HepG2 (cell line): ENCODE measurements at regions not wholly inside any gene's neighbourhood (a gene's known extent, or its start where the extent isn't known, plus 50 kb on each side); places are given as distances from the start of the nearest gene placed in this dataset.

Experiments
- ATAC-seq: fragments of 200-7000 bp; cut with Tn5 transposase; 3 replicates; pipeline ENCODE4 v1.9.1; 2020; ENCODE audit warnings: mild to moderate bottlenecking, moderate library complexity
- BruUV-seq: library from RNA; stranded (reverse); fragments of 400-500 nt; replicated peaks from 2 replicates; lab custom pipeline; 2021; lab: Mats Ljungman, UMichigan
- CTCF ChIA-PET: fragments of 300-600 bp; formaldehyde crosslinking; extraction: SDS; loops from one replicate; lab custom pipeline; 2021; ENCODE audit warnings: low total read pairs, inconsistent platforms, low intra/inter-chr PET ratio; lab: Yijun Ruan, JAX
- POLR2A ChIA-PET: fragments of 350-600 bp; sonication (Branson Sonifier 250); formaldehyde crosslinking; loops from one replicate; lab custom pipeline; 2020; ENCODE audit warnings: antibody characterized with exemption, inconsistent platforms; lab: Yijun Ruan, JAX
- DNase-seq: peaks from one replicate; pipeline ENCODE4 v3.0.0-alpha.2; 2015; ENCODE audit warnings: low spot score
- FAIRE-seq: peaks from 3 replicates; lab custom pipeline; 2011; peaks lifted over from hg19 to GRCh38; lab: Jason Lieb, UNC
- H2AFZ ChIP-seq: one replicate; pipeline ENCODE4 v1.6.1; 2011; ENCODE audit warnings: low read length, inconsistent platforms
- H3K27ac ChIP-seq: fragments of 300-600 bp; 3 replicates; pipeline ENCODE4 v1.8.0; 2011; ENCODE audit warnings: mixed run types, mild to moderate bottlenecking, mixed read lengths, low read length, inconsistent platforms; ENCODE audit not compliant: insufficient read depth; ENCODE audit errors: extremely low read length
- H3K27me3 ChIP-seq, 2 experiments: fragments of 200-600 bp in 1 of 2; 2 replicates in 1 of 2; 3 replicates in 1 of 2; pipeline versions ENCODE4 v1.6.0 to v1.8.0; 2011; ENCODE audit warnings: low read length in 2 of 2, mild to moderate bottlenecking in 2 of 2, moderate library complexity in 2 of 2, inconsistent platforms in 1 of 2; ENCODE audit not compliant: insufficient read depth in 2 of 2, control insufficient read depth in 1 of 2
- H3K36me3 ChIP-seq, 2 experiments: fragments of 200-600 bp in 1 of 2; replicated peaks in 1 of 2; 2 replicates in 1 of 2; 3 replicates in 1 of 2; pipeline versions ENCODE4 v1.5.1 to v1.8.0; 2011; ENCODE audit warnings: low read length in 2 of 2, inconsistent platforms in 1 of 2; ENCODE audit not compliant: insufficient read depth in 2 of 2, control insufficient read depth in 1 of 2
- H3K4me1 ChIP-seq: 2 replicates; pipeline ENCODE4 v1.5.1; 2012; ENCODE audit warnings: low read length, inconsistent platforms; ENCODE audit not compliant: insufficient read depth
- H3K4me2 ChIP-seq: 2 replicates; pipeline ENCODE4 v1.6.0; 2011; ENCODE audit warnings: low read depth, low read length, inconsistent platforms
- H3K4me3 ChIP-seq, 3 experiments: fragments of 200-600 bp in 1 of 3; sonication (generic), shearing (Covaris generic) in 1 of 3; replicated peaks in 1 of 3; 2 replicates each; pipeline ENCODE4 v1.5.1; 2011 to 2016; ENCODE audit warnings: low read length in 3 of 3, inconsistent platforms in 2 of 3, low read depth in 2 of 3, mild to moderate bottlenecking in 2 of 3, control low read depth in 1 of 3, mixed read lengths in 1 of 3; ENCODE audit not compliant: insufficient read depth in 1 of 3
- H3K79me2 ChIP-seq: one replicate; pipeline ENCODE4 v1.6.1; 2011; ENCODE audit warnings: low read length, inconsistent platforms; ENCODE audit not compliant: insufficient read depth
- H3K9ac ChIP-seq: 2 replicates; pipeline ENCODE4 v1.6.0; 2011; ENCODE audit warnings: mild to moderate bottlenecking, low read depth, low read length, inconsistent platforms; ENCODE audit not compliant: insufficient read depth
- H3K9me3 ChIP-seq: 2 replicates; pipeline ENCODE4 v1.5.1; 2012; ENCODE audit warnings: mild to moderate bottlenecking, low read length
- H4K20me1 ChIP-seq: 2 replicates; pipeline ENCODE4 v1.6.0; 2011; ENCODE audit warnings: inconsistent platforms, mild to moderate bottlenecking, low read length, moderate library complexity; ENCODE audit not compliant: insufficient read depth
- ARHGAP35 ChIP-seq: sonication (generic); formaldehyde crosslinking; IDR thresholded peaks from 2 replicates; pipeline ENCODE4 v1.9.0; 2022; ENCODE audit warnings: mild to moderate bottlenecking, inconsistent platforms, moderate library complexity, missing genetic modification reagents, borderline replicate concordance
- EED ChIP-seq: sonication (generic); formaldehyde crosslinking; IDR thresholded peaks from 2 replicates; pipeline ENCODE4 v1.5.0; 2020; ENCODE audit warnings: mild to moderate bottlenecking, missing genetic modification reagents
- ETV5 ChIP-seq: IDR thresholded peaks from 2 replicates; pipeline ENCODE4 v1.6.1; 2018; ENCODE audit warnings: missing biosample characterization, missing genetic modification reagents, inconsistent platforms, borderline replicate concordance
- GTF2F1 ChIP-seq: fragments of 150-350 bp; IDR thresholded peaks from 2 replicates; pipeline ENCODE4 v1.6.1; 2014; ENCODE audit warnings: low read length
- HOXA3 ChIP-seq: sonication (generic); formaldehyde crosslinking; IDR thresholded peaks from 2 replicates; pipeline ENCODE4 v1.5.0; 2020; ENCODE audit warnings: missing genetic modification reagents
- HOXA9 ChIP-seq: sonication (generic); formaldehyde crosslinking; IDR thresholded peaks from 2 replicates; pipeline ENCODE4 v1.8.1; 2022; ENCODE audit warnings: missing genetic modification reagents, mild to moderate bottlenecking, moderate library complexity, borderline replicate concordance
- JUN ChIP-seq: sonication (generic); formaldehyde crosslinking; IDR thresholded peaks from 2 replicates; pipeline ENCODE4 v1.4.0; 2020; ENCODE audit warnings: mild to moderate bottlenecking, missing genetic modification reagents
- JUNB ChIP-seq: sonication (generic); formaldehyde crosslinking; IDR thresholded peaks from 2 replicates; pipeline ENCODE4 v1.8.0; 2022; ENCODE audit warnings: missing genetic modification reagents, mild to moderate bottlenecking, borderline replicate concordance
- KDM6A ChIP-seq: IDR thresholded peaks from 2 replicates; pipeline ENCODE4 v1.6.1; 2016; ENCODE audit warnings: low read depth
- MBNL3 ChIP-seq: fragments of 250-450 bp; sonication (Bioruptor Pico); conservative IDR thresholded peaks from 2 replicates; pipeline ENCODE4 v1.8.0; 2022; ENCODE audit warnings: mild to moderate bottlenecking, inconsistent platforms
- SMC3 ChIP-seq: IDR thresholded peaks from 2 replicates; pipeline ENCODE4 v1.6.1; 2011; ENCODE audit warnings: low read length, improper control_type of control experiment
- SPEN ChIP-seq: sonication (generic); formaldehyde crosslinking; IDR thresholded peaks from 2 replicates; pipeline ENCODE4 v1.5.1; 2020; ENCODE audit warnings: low read depth, mild to moderate bottlenecking, missing genetic modification reagents
- SSRP1 ChIP-seq: IDR thresholded peaks from 2 replicates; pipeline ENCODE4 v1.6.1; 2016; ENCODE audit warnings: control low read depth
- TEAD3 ChIP-seq: optimal IDR thresholded peaks from 2 replicates; pipeline ENCODE3; 2016; ENCODE audit warnings: borderline replicate concordance
- ZNF136 ChIP-seq: sonication (generic); formaldehyde crosslinking; IDR thresholded peaks from 2 replicates; pipeline ENCODE4 v1.8.1; 2022; ENCODE audit warnings: low read depth, mild to moderate bottlenecking, moderate library complexity, missing genetic modification reagents
- ZSCAN12 ChIP-seq: sonication (generic); formaldehyde crosslinking; IDR thresholded peaks from 2 replicates; pipeline ENCODE4 v1.9.0; 2021; ENCODE audit warnings: mild to moderate bottlenecking, missing genetic modification reagents
- WGBS: methylation state at CpG from one replicate; pipeline ENCODE4 v1.1.6; 2017; ENCODE audit warnings: low lambda C conversion rate; 5-methylcytosine and 5-hydroxymethylcytosine counted together
- in situ Hi-C: cut with HindIII; loops from 2 replicates; pipeline ENCODE4 v1.10.0; 2017; ENCODE audit warnings: low pct_unique_long_range_greater_than_20kb; ENCODE audit not compliant: extremely low pct_ligation_motif_present
- intact Hi-C: fragments of 100-400 bp; cut with micrococcal nuclease; formaldehyde crosslinking; loops from one replicate; pipeline ENCODE4 v1.10.0; 2022; ENCODE audit not compliant: unreplicated experiment
- TF ChIP-seq, protein P1 (sequence below): sonication (generic); formaldehyde crosslinking; IDR thresholded peaks from 2 replicates; pipeline ENCODE4 v1.9.0; 2021; ENCODE audit warnings: missing genetic modification reagents, borderline replicate concordance
- TF ChIP-seq, protein P2 (sequence below), 2 experiments: IDR thresholded peaks; 2 replicates each; pipeline ENCODE4 v1.6.1; 2011 to 2012; ENCODE audit warnings: low read length in 2 of 2, borderline replicate concordance in 1 of 2, low read depth in 1 of 2, mild to moderate bottlenecking in 1 of 2, moderate library complexity in 1 of 2

DNA sequence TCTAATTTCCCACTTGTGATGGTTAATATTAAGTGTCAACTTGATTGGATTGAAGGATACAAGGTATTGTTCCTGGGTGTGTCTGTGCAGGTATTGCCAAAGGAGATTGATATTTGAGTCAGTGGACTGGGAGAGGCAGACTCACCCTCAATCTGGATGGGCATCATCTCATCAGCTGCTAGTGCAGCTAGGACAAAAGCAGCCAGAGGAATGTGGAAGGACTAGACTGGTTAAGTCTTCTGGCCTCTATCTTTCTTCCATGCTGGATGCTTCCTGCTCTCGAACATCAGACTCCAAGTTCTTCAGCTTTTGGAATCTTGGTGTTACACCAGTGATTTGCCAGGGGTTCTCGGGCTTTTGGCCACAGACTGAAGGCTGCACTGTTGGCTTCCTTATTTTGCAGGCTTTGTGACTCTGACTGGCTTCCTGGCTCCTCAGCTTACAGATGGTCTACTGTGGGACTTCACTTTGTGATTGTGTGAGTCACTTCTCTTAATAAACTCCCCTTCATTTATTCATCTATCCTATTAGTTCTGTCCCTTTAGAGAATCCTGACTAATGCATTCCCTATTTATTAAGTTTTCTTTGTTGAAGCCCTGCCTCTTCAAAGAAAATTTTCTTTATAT lies 1087.5 kb upstream of the NXPH2 start:
- no peak overlapping the region for H3K4me3 ChIP-seq
- H2AFZ ChIP-seq = no peak overlapping the region
- H3K79me2 ChIP-seq = no peaks in the 10 kb centered on the region
- WGBS = 0% methylated on average over 2 of the region's 2 CpGs
- no peak for FAIRE-seq
- no peak overlapping the region for H3K9ac ChIP-seq
- in situ Hi-C loops (no loop called here), intact Hi-C loops (no loop called here)
- no peak for DNase-seq
- no peaks in the 10 kb centered on the region for H3K36me3 ChIP-seq
- POLR2A ChIA-PET = no interaction called here
- H3K27me3 ChIP-seq = no peaks in the 10 kb centered on the region
- BruUV-seq = no TSS peak
- TF ChIP-seq JUN = no peak
- no peak for TF ChIP-seq MBNL3 (CRISPR knock-in tag)
- TF ChIP-seq TEAD3 = no peak
- TF ChIP-seq ARHGAP35 = no peak
- no peak for TF ChIP-seq SMC3
- TF ChIP-seq ZNF136 = no peak
- no peak for TF ChIP-seq SPEN (CRISPR knock-in tag)
- TF ChIP-seq SSRP1 (CRISPR knock-in tag) = no peak
- no peak for TF ChIP-seq HOXA9
- TF ChIP-seq, protein P1, sequence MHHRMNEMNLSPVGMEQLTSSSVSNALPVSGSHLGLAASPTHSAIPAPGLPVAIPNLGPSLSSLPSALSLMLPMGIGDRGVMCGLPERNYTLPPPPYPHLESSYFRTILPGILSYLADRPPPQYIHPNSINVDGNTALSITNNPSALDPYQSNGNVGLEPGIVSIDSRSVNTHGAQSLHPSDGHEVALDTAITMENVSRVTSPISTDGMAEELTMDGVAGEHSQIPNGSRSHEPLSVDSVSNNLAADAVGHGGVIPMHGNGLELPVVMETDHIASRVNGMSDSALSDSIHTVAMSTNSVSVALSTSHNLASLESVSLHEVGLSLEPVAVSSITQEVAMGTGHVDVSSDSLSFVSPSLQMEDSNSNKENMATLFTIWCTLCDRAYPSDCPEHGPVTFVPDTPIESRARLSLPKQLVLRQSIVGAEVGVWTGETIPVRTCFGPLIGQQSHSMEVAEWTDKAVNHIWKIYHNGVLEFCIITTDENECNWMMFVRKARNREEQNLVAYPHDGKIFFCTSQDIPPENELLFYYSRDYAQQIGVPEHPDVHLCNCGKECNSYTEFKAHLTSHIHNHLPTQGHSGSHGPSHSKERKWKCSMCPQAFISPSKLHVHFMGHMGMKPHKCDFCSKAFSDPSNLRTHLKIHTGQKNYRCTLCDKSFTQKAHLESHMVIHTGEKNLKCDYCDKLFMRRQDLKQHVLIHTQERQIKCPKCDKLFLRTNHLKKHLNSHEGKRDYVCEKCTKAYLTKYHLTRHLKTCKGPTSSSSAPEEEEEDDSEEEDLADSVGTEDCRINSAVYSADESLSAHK (CRISPR knock-in tag) = no peak
- no peak for TF ChIP-seq EED (CRISPR knock-in tag)
- no peak for TF ChIP-seq GTF2F1
- TF ChIP-seq ZSCAN12 (CRISPR knock-in tag) = no peak
- no peak for TF ChIP-seq JUNB (CRISPR knock-in tag)
- no peak for TF ChIP-seq ETV5 (CRISPR knock-in tag)
- no peak for TF ChIP-seq KDM6A (CRISPR knock-in tag)
- TF ChIP-seq, protein P2, sequence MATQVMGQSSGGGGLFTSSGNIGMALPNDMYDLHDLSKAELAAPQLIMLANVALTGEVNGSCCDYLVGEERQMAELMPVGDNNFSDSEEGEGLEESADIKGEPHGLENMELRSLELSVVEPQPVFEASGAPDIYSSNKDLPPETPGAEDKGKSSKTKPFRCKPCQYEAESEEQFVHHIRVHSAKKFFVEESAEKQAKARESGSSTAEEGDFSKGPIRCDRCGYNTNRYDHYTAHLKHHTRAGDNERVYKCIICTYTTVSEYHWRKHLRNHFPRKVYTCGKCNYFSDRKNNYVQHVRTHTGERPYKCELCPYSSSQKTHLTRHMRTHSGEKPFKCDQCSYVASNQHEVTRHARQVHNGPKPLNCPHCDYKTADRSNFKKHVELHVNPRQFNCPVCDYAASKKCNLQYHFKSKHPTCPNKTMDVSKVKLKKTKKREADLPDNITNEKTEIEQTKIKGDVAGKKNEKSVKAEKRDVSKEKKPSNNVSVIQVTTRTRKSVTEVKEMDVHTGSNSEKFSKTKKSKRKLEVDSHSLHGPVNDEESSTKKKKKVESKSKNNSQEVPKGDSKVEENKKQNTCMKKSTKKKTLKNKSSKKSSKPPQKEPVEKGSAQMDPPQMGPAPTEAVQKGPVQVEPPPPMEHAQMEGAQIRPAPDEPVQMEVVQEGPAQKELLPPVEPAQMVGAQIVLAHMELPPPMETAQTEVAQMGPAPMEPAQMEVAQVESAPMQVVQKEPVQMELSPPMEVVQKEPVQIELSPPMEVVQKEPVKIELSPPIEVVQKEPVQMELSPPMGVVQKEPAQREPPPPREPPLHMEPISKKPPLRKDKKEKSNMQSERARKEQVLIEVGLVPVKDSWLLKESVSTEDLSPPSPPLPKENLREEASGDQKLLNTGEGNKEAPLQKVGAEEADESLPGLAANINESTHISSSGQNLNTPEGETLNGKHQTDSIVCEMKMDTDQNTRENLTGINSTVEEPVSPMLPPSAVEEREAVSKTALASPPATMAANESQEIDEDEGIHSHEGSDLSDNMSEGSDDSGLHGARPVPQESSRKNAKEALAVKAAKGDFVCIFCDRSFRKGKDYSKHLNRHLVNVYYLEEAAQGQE (IDR thresholded peaks at IDR 0.05; ENCODE audit: borderline replicate concordance in 1 of 2, low read depth in 1 of 2, low read length in 2 of 2) = no peak
- no peak for TF ChIP-seq HOXA3 (CRISPR knock-in tag)
- TF ChIP-seq, all 625 proteins: peak for 0
- ATAC-seq = no peak
- Histone ChIP-seq H3K4me2 (no peak overlapping the region), H4K20me1 (no peaks in the 10 kb centered on the region), H3K27ac (no peak overlapping the region), H3K9me3 (peaks cover 34% of the 10 kb centered on the region), H3K4me1 (no peaks in the 10 kb centered on the region)
- CTCF ChIA-PET = no interaction called here
